DND-41 (cell line): ENCODE measurements at regions not wholly inside any gene's neighbourhood (a gene's known extent, or its start where the extent isn't known, plus 50 kb on each side); places are given as distances from the start of the nearest gene placed in this dataset.

Experiments used
- EZH2 ChIP-seq: IDR thresholded peaks from 3 replicates; pipeline ENCODE4 v1.6.1; 2012; ENCODE audit warnings: borderline replicate concordance, low read depth, mild to moderate bottlenecking, moderate library complexity, low read length, inconsistent platforms; ENCODE audit not compliant: severe bottlenecking
- TF ChIP-seq, protein P1 (sequence below): IDR thresholded peaks from 2 replicates; pipeline ENCODE4 v1.5.1; 2012; ENCODE audit warnings: borderline replicate concordance, low read length, moderate library complexity, mild to moderate bottlenecking; ENCODE audit not compliant: poor library complexity, severe bottlenecking; ENCODE audit errors: extremely low read depth

- TF ChIP-seq, protein P1, sequence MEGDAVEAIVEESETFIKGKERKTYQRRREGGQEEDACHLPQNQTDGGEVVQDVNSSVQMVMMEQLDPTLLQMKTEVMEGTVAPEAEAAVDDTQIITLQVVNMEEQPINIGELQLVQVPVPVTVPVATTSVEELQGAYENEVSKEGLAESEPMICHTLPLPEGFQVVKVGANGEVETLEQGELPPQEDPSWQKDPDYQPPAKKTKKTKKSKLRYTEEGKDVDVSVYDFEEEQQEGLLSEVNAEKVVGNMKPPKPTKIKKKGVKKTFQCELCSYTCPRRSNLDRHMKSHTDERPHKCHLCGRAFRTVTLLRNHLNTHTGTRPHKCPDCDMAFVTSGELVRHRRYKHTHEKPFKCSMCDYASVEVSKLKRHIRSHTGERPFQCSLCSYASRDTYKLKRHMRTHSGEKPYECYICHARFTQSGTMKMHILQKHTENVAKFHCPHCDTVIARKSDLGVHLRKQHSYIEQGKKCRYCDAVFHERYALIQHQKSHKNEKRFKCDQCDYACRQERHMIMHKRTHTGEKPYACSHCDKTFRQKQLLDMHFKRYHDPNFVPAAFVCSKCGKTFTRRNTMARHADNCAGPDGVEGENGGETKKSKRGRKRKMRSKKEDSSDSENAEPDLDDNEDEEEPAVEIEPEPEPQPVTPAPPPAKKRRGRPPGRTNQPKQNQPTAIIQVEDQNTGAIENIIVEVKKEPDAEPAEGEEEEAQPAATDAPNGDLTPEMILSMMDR: no peak
- TF ChIP-seq EZH2: no peak
These were observed 107.4 kb upstream of the IL12A start for GRCh38 chr3:159881208-159881607.
